GM12891 (cell line): ENCODE measurements at regions not wholly inside any gene's neighbourhood (a gene's known extent, or its start where the extent isn't known, plus 50 kb on each side); places are given as distances from the start of the nearest gene placed in this dataset.
"Not testable (repeated sequence)": the region's sequence is repeated elsewhere in the genome, so short reads cannot be mapped to it uniquely, and the experiment has no call there.

Source experiments
- SPI1 ChIP-seq: IDR thresholded peaks from 2 replicates; pipeline ENCODE4 v1.6.1; 2011; ENCODE audit warnings: low read depth, low read length, control low read depth
- TAF1 ChIP-seq: IDR thresholded peaks from 2 replicates; pipeline ENCODE4 v1.6.1; 2011; ENCODE audit warnings: low read depth, low read length, control low read depth

GRCh38 chr10:28896791-28897409, 219.6 kb downstream of the BAMBI start:
- not testable (repeated sequence) for TF ChIP-seq SPI1, TAF1
